ENCODE measurements at regions not wholly inside any gene's neighbourhood (a gene's known extent, or its start where the extent isn't known, plus 50 kb on each side); places are given as distances from the start of the nearest gene placed in this dataset.

DNA sequence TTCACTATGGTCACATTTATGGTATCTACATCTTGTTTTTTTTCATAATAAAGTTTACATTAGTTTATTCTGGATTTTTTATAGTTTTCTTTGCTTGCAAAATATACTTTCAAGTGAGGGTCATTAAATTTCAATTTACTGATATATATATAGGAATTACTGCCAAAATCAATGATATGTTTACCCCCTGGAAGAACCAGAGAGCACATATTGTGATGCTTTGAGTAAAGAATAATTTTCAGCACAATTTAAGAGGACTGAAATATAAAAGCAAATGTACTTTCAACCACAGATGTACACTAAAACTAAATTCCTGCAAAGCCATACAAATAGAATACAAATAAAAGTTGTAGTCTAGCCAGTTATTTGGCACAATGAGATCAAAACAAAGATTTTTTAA, 242.2 kb upstream of the PCDH18 start:
- TF ChIP-seq, protein P1, sequence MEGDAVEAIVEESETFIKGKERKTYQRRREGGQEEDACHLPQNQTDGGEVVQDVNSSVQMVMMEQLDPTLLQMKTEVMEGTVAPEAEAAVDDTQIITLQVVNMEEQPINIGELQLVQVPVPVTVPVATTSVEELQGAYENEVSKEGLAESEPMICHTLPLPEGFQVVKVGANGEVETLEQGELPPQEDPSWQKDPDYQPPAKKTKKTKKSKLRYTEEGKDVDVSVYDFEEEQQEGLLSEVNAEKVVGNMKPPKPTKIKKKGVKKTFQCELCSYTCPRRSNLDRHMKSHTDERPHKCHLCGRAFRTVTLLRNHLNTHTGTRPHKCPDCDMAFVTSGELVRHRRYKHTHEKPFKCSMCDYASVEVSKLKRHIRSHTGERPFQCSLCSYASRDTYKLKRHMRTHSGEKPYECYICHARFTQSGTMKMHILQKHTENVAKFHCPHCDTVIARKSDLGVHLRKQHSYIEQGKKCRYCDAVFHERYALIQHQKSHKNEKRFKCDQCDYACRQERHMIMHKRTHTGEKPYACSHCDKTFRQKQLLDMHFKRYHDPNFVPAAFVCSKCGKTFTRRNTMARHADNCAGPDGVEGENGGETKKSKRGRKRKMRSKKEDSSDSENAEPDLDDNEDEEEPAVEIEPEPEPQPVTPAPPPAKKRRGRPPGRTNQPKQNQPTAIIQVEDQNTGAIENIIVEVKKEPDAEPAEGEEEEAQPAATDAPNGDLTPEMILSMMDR (IDR thresholded peaks at IDR 0.05): no peak
- TF ChIP-seq POLR2A (IDR thresholded peaks at IDR 0.05): no peak

All from testis (tissue), 2 donors.